ENCODE measurements at regions not wholly inside any gene's neighbourhood (a gene's known extent, or its start where the extent isn't known, plus 50 kb on each side); places are given as distances from the start of the nearest gene placed in this dataset.

DNA sequence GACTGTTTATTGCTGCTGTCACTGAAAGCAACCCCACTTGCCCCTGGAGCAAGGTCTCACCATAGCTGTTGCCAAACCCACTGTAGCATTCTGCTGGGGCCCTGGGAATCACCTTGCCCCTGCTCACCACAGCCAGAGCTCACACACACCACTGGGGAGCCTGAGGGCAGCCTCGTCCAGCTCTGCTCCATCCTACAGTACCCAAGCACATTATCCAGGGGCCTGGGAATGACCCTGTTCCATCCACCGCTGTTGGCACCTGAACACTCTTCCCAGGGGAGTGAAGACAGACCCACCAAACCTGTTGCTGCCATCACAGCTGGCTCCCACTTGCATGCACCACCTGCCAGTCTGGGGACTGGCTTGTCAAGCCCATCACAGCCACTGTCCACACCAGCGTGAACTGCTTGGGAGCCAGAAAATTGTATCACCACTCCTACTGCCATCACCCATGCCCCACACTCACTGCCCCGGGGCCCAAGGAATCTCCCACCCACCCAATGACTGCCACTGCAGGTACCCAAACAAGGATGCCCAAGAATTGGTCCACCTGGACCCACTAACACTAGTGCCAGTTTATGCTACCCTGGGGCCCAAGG lies 811.3 kb downstream of the KLHL13 start (continued):
- TF ChIP-seq, protein P1, sequence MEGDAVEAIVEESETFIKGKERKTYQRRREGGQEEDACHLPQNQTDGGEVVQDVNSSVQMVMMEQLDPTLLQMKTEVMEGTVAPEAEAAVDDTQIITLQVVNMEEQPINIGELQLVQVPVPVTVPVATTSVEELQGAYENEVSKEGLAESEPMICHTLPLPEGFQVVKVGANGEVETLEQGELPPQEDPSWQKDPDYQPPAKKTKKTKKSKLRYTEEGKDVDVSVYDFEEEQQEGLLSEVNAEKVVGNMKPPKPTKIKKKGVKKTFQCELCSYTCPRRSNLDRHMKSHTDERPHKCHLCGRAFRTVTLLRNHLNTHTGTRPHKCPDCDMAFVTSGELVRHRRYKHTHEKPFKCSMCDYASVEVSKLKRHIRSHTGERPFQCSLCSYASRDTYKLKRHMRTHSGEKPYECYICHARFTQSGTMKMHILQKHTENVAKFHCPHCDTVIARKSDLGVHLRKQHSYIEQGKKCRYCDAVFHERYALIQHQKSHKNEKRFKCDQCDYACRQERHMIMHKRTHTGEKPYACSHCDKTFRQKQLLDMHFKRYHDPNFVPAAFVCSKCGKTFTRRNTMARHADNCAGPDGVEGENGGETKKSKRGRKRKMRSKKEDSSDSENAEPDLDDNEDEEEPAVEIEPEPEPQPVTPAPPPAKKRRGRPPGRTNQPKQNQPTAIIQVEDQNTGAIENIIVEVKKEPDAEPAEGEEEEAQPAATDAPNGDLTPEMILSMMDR (IDR thresholded peaks at IDR 0.05 in 2 of 3, conservative IDR thresholded peaks at IDR 0.05 in 1 of 3; ENCODE audit: insufficient read depth in 2 of 3, low read depth in 1 of 3, low read length in 3 of 3), result no peak

DNA sequence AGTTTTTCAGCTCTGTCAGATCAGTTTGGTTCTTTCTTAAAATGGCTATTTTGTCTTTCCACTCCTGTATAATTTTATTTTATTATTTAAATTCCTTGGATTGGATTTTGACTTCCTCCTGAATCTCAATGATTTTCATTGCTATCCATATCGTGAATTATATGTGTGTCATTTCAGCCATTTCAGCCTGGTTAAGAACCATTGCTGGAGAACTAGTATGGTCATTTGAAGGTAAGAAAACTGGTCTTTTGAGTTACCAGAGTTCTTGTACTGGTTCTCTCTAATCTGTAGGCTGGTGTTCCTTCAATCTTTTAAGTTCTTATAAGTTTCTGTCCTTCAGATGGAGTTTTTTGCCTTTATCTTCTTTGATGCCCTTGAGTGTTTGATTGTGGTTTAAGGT lies 815.5 kb downstream of the KLHL13 start:
- FAIRE-seq, result no peak
- CTCF ChIA-PET (ENCODE audit: low intra/inter-chr PET ratio), result no interaction called here
- no peaks in the 10 kb centered on the region for H3K4me1 ChIP-seq (replicated peaks in 1 of 2; ENCODE audit: control insufficient read depth in 2 of 2, insufficient read depth in 2 of 2, low read length in 2 of 2)
- TF ChIP-seq, protein P2, sequence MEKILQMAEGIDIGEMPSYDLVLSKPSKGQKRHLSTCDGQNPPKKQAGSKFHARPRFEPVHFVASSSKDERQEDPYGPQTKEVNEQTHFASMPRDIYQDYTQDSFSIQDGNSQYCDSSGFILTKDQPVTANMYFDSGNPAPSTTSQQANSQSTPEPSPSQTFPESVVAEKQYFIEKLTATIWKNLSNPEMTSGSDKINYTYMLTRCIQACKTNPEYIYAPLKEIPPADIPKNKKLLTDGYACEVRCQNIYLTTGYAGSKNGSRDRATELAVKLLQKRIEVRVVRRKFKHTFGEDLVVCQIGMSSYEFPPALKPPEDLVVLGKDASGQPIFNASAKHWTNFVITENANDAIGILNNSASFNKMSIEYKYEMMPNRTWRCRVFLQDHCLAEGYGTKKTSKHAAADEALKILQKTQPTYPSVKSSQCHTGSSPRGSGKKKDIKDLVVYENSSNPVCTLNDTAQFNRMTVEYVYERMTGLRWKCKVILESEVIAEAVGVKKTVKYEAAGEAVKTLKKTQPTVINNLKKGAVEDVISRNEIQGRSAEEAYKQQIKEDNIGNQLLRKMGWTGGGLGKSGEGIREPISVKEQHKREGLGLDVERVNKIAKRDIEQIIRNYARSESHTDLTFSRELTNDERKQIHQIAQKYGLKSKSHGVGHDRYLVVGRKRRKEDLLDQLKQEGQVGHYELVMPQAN (IDR thresholded peaks at IDR 0.05; ENCODE audit: borderline replicate concordance), result no peak
- TF ChIP-seq ILF3 (IDR thresholded peaks at IDR 0.05; ENCODE audit: borderline replicate concordance), result no peak
- no peak for TF ChIP-seq KAT7 (CRISPR knock-in tag; IDR thresholded peaks at IDR 0.05; ENCODE audit: borderline replicate concordance)
- no peak for TF ChIP-seq ZKSCAN8 (CRISPR knock-in tag; IDR thresholded peaks at IDR 0.05)
- no peak for TF ChIP-seq ZNF699 (CRISPR knock-in tag; IDR thresholded peaks at IDR 0.05; ENCODE audit: insufficient replicate concordance)
- TF ChIP-seq SIX5 (IDR thresholded peaks at IDR 0.05; ENCODE audit: borderline replicate concordance in 1 of 2, insufficient read depth in 1 of 2, low read depth in 1 of 2, low read length in 2 of 2), result no peak
- TF ChIP-seq HNRNPLL (IDR thresholded peaks at IDR 0.05; ENCODE audit: low read depth, low read length, poor library complexity, severe bottlenecking), result no peak
- TF ChIP-seq TCF7L2 (IDR thresholded peaks at IDR 0.05; ENCODE audit: low read depth, low read length), result no peak
- no peak for TF ChIP-seq U2AF1 (optimal IDR thresholded peaks at IDR 0.05; ENCODE audit: low read depth, low read length)
- TF ChIP-seq SRSF9 (IDR thresholded peaks at IDR 0.05; ENCODE audit: borderline replicate concordance, low read depth, low read length), result no peak
- TF ChIP-seq, protein P3, sequence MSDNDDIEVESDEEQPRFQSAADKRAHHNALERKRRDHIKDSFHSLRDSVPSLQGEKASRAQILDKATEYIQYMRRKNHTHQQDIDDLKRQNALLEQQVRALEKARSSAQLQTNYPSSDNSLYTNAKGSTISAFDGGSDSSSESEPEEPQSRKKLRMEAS (CRISPR knock-in tag; IDR thresholded peaks at IDR 0.05), result no peak
- no peak for TF ChIP-seq ZNF644 (tag; IDR thresholded peaks at IDR 0.05; ENCODE audit: low read depth)
- no peak for TF ChIP-seq ZNF354B (CRISPR knock-in tag; IDR thresholded peaks at IDR 0.05)
- TF ChIP-seq, protein P4, sequence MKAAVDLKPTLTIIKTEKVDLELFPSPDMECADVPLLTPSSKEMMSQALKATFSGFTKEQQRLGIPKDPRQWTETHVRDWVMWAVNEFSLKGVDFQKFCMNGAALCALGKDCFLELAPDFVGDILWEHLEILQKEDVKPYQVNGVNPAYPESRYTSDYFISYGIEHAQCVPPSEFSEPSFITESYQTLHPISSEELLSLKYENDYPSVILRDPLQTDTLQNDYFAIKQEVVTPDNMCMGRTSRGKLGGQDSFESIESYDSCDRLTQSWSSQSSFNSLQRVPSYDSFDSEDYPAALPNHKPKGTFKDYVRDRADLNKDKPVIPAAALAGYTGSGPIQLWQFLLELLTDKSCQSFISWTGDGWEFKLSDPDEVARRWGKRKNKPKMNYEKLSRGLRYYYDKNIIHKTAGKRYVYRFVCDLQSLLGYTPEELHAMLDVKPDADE (conservative IDR thresholded peaks at IDR 0.05; ENCODE audit: control insufficient read depth, low read depth, low read length), result no peak

More for the DNA sequence above, 815.5 kb downstream of the KLHL13 start:
- no peaks in the 10 kb centered on the region for H3K79me2 ChIP-seq (ENCODE audit: control insufficient read depth, insufficient read depth, low read length)
- no peak overlapping the region for H2AFZ ChIP-seq (ENCODE audit: low read depth, low read length)
- intact Hi-C loops (cut with micrococcal nuclease), result no loop called here
- POLR2A ChIA-PET, result interaction anchor here (0.7 kb wide), 1 partner anchor 509 kb away, joined by 3 read pairs; no protein-coding TSS in a partner anchor
- no peak overlapping the region for H3K4me2 ChIP-seq (ENCODE audit: insufficient read depth, low read length)
- no peak for ATAC-seq
- in situ Hi-C loops (cut with MboI), result no loop called here
- 0% methylated on average over 1 of the region's 1 CpG for WGBS (ENCODE audit: insufficient coverage, low coverage, missing lambda C conversion rate)
- DNase-seq (ENCODE audit: extremely low read depth in 1 of 4, low spot score in 3 of 4), result no peak
- H3K9me3 ChIP-seq (replicated peaks; ENCODE audit: control insufficient read depth, insufficient read depth, low read depth, low read length), result no peaks in the 10 kb centered on the region
- H3K27me3 ChIP-seq (ENCODE audit: control insufficient read depth in 2 of 2, insufficient read depth in 2 of 2, low read length in 2 of 2), result no peaks in the 10 kb centered on the region
- H3K9ac ChIP-seq (ENCODE audit: insufficient read depth in 1 of 2, low read depth in 2 of 2, low read length in 2 of 2), result no peak overlapping the region
- H3K9me1 ChIP-seq (ENCODE audit: control insufficient read depth, insufficient read depth, low read length), result no peaks in the 10 kb centered on the region
- no peak overlapping the region for H3K27ac ChIP-seq (ENCODE audit: extremely low read depth, low read depth, low read length)
- H4K20me1 ChIP-seq (replicated peaks; ENCODE audit: control insufficient read depth, insufficient read depth, low read length), result no peaks in the 10 kb centered on the region
- H3K4me3 ChIP-seq, result no peak overlapping the region
- BruUV-seq (replicated peaks), result no TSS peak
- no peaks in the 10 kb centered on the region for H3K36me3 ChIP-seq (ENCODE audit: control insufficient read depth, insufficient read depth, low read length)
